ENCODE measurements at regions not wholly inside any gene's neighbourhood (a gene's known extent, or its start where the extent isn't known, plus 50 kb on each side); places are given as distances from the start of the nearest gene placed in this dataset.

DNA sequence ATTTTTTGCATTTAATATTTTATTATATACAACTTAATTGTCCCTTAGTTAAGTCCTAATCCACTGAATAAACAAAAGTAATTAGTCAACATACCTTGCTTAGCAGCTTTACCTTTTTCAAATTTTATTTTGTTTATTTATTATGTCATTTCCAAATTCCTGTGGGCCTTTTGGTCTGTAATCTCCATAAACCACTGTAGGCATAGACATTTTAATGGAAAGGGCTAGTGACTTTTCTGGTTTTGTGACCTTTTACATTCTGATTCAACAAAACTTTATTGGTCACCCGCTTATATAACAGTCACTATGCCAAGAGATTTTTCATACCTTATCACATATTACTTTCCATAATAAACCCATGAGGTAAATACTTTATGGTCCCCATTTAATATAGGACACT, 181.3 kb upstream of the PRPS1L1 start:
- no peak for TF ChIP-seq ZNF792 (tag by site-specific recombination; IDR thresholded peaks at IDR 0.05)
- no peak for TF ChIP-seq ZNF37A (tag by site-specific recombination; IDR thresholded peaks at IDR 0.05)
- no peak for TF ChIP-seq ZNF571 (tag by site-specific recombination; IDR thresholded peaks at IDR 0.05)
- no peak for TF ChIP-seq CTCF (tag by site-specific recombination; IDR thresholded peaks at IDR 0.05)
